ENCODE measurements at regions not wholly inside any gene's neighbourhood (a gene's known extent, or its start where the extent isn't known, plus 50 kb on each side); places are given as distances from the start of the nearest gene placed in this dataset.

DNA sequence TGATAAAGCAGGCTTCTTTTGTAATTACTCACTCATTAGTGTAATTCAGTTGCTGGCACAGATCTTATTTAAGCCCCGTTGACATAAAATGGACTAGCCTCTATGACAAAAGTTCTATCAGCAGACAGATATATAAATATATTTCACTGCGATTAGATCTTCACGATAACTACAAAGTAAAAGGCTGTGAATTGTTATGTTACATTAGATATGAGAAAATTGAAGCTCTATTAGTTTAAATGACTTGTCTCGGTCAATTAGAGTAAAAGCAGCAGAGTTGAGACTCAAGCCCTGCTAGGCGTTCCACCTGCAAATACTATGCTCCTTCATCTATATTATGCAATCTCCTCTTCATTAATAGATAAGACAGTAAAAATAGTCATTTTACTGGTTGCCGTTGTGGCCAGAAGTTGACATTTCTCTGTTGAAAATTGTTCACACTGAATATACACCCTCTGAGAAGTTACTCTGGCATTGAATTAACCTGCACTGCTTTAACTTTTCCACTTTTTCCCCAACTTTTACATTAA, 136.7 kb downstream of the DKK1 start:
- Histone ChIP-seq H3K4me3 (replicated peaks in 1 of 3; ENCODE audit: insufficient read depth in 1 of 3, low read depth in 1 of 3, low read length in 3 of 3) (no peak overlapping the region), H2AFZ (ENCODE audit: low read depth, low read length) (no peak overlapping the region), H3K4me1 (ENCODE audit: control insufficient read depth, extremely low read depth, insufficient read depth, low read length) (no peaks in the 10 kb centered on the region), H3K9me1 (replicated peaks; ENCODE audit: control insufficient read depth, extremely low read depth, insufficient read depth, low read length) (no peaks in the 10 kb centered on the region), H3K27me3 (ENCODE audit: control insufficient read depth in 2 of 2, insufficient read depth in 2 of 2, low read length in 2 of 2) (no peaks in the 10 kb centered on the region), H3K9ac (replicated peaks; ENCODE audit: extremely low read depth, insufficient read depth, low read length) (no peak overlapping the region), H4K20me1 (replicated peaks; ENCODE audit: control insufficient read depth, extremely low read depth, insufficient read depth, low read length) (no peaks in the 10 kb centered on the region), H3K4me2 (ENCODE audit: insufficient read depth, low read length) (no peak overlapping the region), H3K9me3 (replicated peaks; ENCODE audit: control insufficient read depth, insufficient read depth, low read length) (no peaks in the 10 kb centered on the region), H3K79me2 (ENCODE audit: control insufficient read depth, insufficient read depth, low read length) (no peaks in the 10 kb centered on the region), H3K27ac (ENCODE audit: insufficient read depth, low read depth, low read length) (no peak overlapping the region), H3K36me3 (ENCODE audit: control insufficient read depth in 2 of 2, extremely low read depth in 1 of 2, insufficient read depth in 2 of 2, low read length in 2 of 2) (no peaks in the 10 kb centered on the region)
- intact Hi-C loops (cut with micrococcal nuclease), result no loop called here
- ChIA-PET CTCF (interaction anchor here (0.6 kb wide), 1 partner anchor 1303 kb away, joined by 3 read pairs; no protein-coding TSS in a partner anchor), POLR2A (no interaction called here)
- FAIRE-seq, result no peak
- dilution Hi-C loops (cut with MboI; ENCODE audit: extremely low pct_ligation_motif_present, low sequenced_read_pairs), result no loop called here
- TF ChIP-seq MYC (IDR thresholded peaks at IDR 0.05; ENCODE audit: low read depth, low read length) (no peak), JUN (IDR thresholded peaks at IDR 0.05; ENCODE audit: borderline replicate concordance, insufficient read depth, insufficient read length, low read depth) (no peak), POLR2A (IDR thresholded peaks at IDR 0.05; ENCODE audit: low read depth, low read length) (no peak), POLR2AphosphoS5 (IDR thresholded peaks at IDR 0.05; ENCODE audit: insufficient read depth, low read depth, low read length) (no peak), GATA2 (IDR thresholded peaks at IDR 0.05; ENCODE audit: insufficient read depth, insufficient read length, low read depth, low read length) (no peak), FOS (IDR thresholded peaks at IDR 0.05; ENCODE audit: borderline replicate concordance, insufficient read depth, low read length) (no peak), MAX (IDR thresholded peaks at IDR 0.05; ENCODE audit: insufficient read depth, insufficient read length) (no peak), EZH2 (IDR thresholded peaks at IDR 0.05; ENCODE audit: borderline replicate concordance, low read depth, low read length, severe bottlenecking) (no peak)
- TF ChIP-seq, protein P1, sequence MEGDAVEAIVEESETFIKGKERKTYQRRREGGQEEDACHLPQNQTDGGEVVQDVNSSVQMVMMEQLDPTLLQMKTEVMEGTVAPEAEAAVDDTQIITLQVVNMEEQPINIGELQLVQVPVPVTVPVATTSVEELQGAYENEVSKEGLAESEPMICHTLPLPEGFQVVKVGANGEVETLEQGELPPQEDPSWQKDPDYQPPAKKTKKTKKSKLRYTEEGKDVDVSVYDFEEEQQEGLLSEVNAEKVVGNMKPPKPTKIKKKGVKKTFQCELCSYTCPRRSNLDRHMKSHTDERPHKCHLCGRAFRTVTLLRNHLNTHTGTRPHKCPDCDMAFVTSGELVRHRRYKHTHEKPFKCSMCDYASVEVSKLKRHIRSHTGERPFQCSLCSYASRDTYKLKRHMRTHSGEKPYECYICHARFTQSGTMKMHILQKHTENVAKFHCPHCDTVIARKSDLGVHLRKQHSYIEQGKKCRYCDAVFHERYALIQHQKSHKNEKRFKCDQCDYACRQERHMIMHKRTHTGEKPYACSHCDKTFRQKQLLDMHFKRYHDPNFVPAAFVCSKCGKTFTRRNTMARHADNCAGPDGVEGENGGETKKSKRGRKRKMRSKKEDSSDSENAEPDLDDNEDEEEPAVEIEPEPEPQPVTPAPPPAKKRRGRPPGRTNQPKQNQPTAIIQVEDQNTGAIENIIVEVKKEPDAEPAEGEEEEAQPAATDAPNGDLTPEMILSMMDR (IDR thresholded peaks at IDR 0.05; ENCODE audit: extremely low read depth in 1 of 2, insufficient read depth in 1 of 2, low read depth in 1 of 2, low read length in 2 of 2), result no peak
- BruUV-seq (replicated peaks), result no TSS peak
- no peak for DNase-seq (ENCODE audit: low read depth, low spot score)
